ENCODE measurements at regions not wholly inside any gene's neighbourhood (a gene's known extent, or its start where the extent isn't known, plus 50 kb on each side); places are given as distances from the start of the nearest gene placed in this dataset.

GRCh38 chr17:5678171-5678570, 93.9 kb upstream of the NLRP1 start:
- no peak for TF ChIP-seq CTCF (IDR thresholded peaks at IDR 0.05; ENCODE audit: low read depth, low read length)
- Histone ChIP-seq H3K4me3 (no peak overlapping the region), H3K36me3 (no peaks in the 10 kb centered on the region), H3K27me3 (no peaks in the 10 kb centered on the region), H3K4me1 (ENCODE audit: low read depth) (peaks cover 4% of the 10 kb centered on the region), H3K27ac (no peak overlapping the region), H3K9me3 (ENCODE audit: low read depth) (no peaks in the 10 kb centered on the region)
- no peak for DNase-seq (ENCODE audit: low read depth in 1 of 2, low spot score in 1 of 2)

- no peak for TF ChIP-seq CTCF (IDR thresholded peaks at IDR 0.05; ENCODE audit: low read depth, low read length)
- H3K9me3 ChIP-seq (ENCODE audit: low read depth) = no peaks in the 10 kb centered on the region
- DNase-seq (ENCODE audit: low read depth in 1 of 2, low spot score in 1 of 2) = no peak
Measured at GRCh38 chr17:5680766-5681165, 96.5 kb upstream of the NLRP1 start.

GRCh38 chr17:5683241-5683640, 98.9 kb upstream of the NLRP1 start:
- Histone ChIP-seq H3K36me3 (no peaks in the 10 kb centered on the region), H3K4me3 (no peak overlapping the region), H3K27me3 (no peaks in the 10 kb centered on the region), H3K27ac (peak overlapping the region; percentile 60), H3K9me3 (ENCODE audit: low read depth) (no peaks in the 10 kb centered on the region), H3K4me1 (ENCODE audit: low read depth) (peaks cover 7% of the 10 kb centered on the region)
- DNase-seq (ENCODE audit: low read depth in 1 of 2, low spot score in 1 of 2) = peak in 1 of 2 donors; percentile 50
- no peak for TF ChIP-seq CTCF (IDR thresholded peaks at IDR 0.05; ENCODE audit: low read depth, low read length)

More at GRCh38 chr17:5680766-5681165, 96.5 kb upstream of the NLRP1 start:
- Histone ChIP-seq H3K36me3 (no peaks in the 10 kb centered on the region), H3K27me3 (no peaks in the 10 kb centered on the region), H3K27ac (no peak overlapping the region), H3K4me3 (no peak overlapping the region), H3K4me1 (ENCODE audit: low read depth) (peaks cover 7% of the 10 kb centered on the region)

GRCh38 chr17:5686074-5686635, 101.8 kb upstream of the NLRP1 start:
- Histone ChIP-seq H3K27ac (no peak overlapping the region), H3K4me3 (no peak overlapping the region), H3K36me3 (no peaks in the 10 kb centered on the region), H3K4me1 (ENCODE audit: low read depth) (peaks cover 7% of the 10 kb centered on the region), H3K27me3 (no peaks in the 10 kb centered on the region), H3K9me3 (ENCODE audit: low read depth) (no peaks in the 10 kb centered on the region)
- TF ChIP-seq CTCF (IDR thresholded peaks at IDR 0.05; ENCODE audit: low read depth, low read length) = no peak
- no peak for DNase-seq (ENCODE audit: low read depth in 1 of 2, low spot score in 1 of 2)

- Histone ChIP-seq H3K4me3 (no peak overlapping the region), H3K9me3 (ENCODE audit: low read depth) (no peaks in the 10 kb centered on the region), H3K4me1 (ENCODE audit: low read depth) (peaks cover 7% of the 10 kb centered on the region), H3K27me3 (no peaks in the 10 kb centered on the region), H3K36me3 (no peaks in the 10 kb centered on the region), H3K27ac (no peak overlapping the region)
- no peak for DNase-seq (ENCODE audit: low read depth in 1 of 2, low spot score in 1 of 2)
- TF ChIP-seq CTCF (IDR thresholded peaks at IDR 0.05; ENCODE audit: low read depth, low read length) = no peak
Measured at GRCh38 chr17:5687646-5688045, 103.3 kb upstream of the NLRP1 start.
